ENCODE measurements at regions not wholly inside any gene's neighbourhood (a gene's known extent, or its start where the extent isn't known, plus 50 kb on each side); places are given as distances from the start of the nearest gene placed in this dataset.
A peak's percentile ranks its signal among the peaks of the same experiment; 100 is the strongest.

- Histone ChIP-seq H3K4me3 (no peak overlapping the region), H3K36me3 (no peaks in the 10 kb centered on the region), H3K4me1 (peaks cover 0 to 24% (median 15%) of the 10 kb centered on the region in 4 donors), H3K27ac (peak overlapping the region; percentile 73 to 78), H3K27me3 (no peaks in the 10 kb centered on the region), H3K9me3 (no peaks in the 10 kb centered on the region)
- peak; percentile 81 to 87 for DNase-seq
- TF ChIP-seq CTCF (IDR thresholded peaks at IDR 0.05) = no peak
- intact Hi-C loops (cut with DNase I; ENCODE audit: low total_unique reads) = no loop called here
Observed at GRCh38 chr4:26048378-26048882, 134.4 kb downstream of the SMIM20 start.

- Histone ChIP-seq H3K9me3 (no peaks in the 10 kb centered on the region), H3K27me3 (no peaks in the 10 kb centered on the region), H3K36me3 (no peaks in the 10 kb centered on the region), H3K4me1 (peaks cover 0 to 24% (median 15%) of the 10 kb centered on the region in 4 donors), H3K4me3 (no peak overlapping the region), H3K27ac (peak overlapping the region; percentile 73 to 78)
- TF ChIP-seq CTCF (IDR thresholded peaks at IDR 0.05) = no peak
- intact Hi-C loops (cut with DNase I; ENCODE audit: low total_unique reads) = no loop called here
- DNase-seq = peak in 1 of 2 donors; percentile 49
Observed at GRCh38 chr4:26048950-26049349, 134.9 kb downstream of the SMIM20 start.

- H3K27ac ChIP-seq = peak overlapping the region; percentile 73 to 78
- no peak overlapping the region for H3K4me3 ChIP-seq
- TF ChIP-seq CTCF (IDR thresholded peaks at IDR 0.05) = no peak
- H3K27me3 ChIP-seq = no peaks in the 10 kb centered on the region
- peaks cover 0 to 24% (median 15%) of the 10 kb centered on the region in 4 donors for H3K4me1 ChIP-seq
- no peaks in the 10 kb centered on the region for H3K9me3 ChIP-seq
- intact Hi-C loops (cut with DNase I; ENCODE audit: low total_unique reads) = no loop called here
- H3K36me3 ChIP-seq = no peaks in the 10 kb centered on the region
- no peak for DNase-seq
Observed at GRCh38 chr4:26049447-26049846, 135.4 kb downstream of the SMIM20 start.

- TF ChIP-seq CTCF (IDR thresholded peaks at IDR 0.05) = no peak
- peak; percentile 70 to 73 for DNase-seq
- no peaks in the 10 kb centered on the region for H3K27me3 ChIP-seq
- intact Hi-C loops (cut with DNase I; ENCODE audit: low total_unique reads) = no loop called here
- peaks cover 0 to 24% (median 15%) of the 10 kb centered on the region in 4 donors for H3K4me1 ChIP-seq
- no peak overlapping the region for H3K4me3 ChIP-seq
- H3K27ac ChIP-seq = peak overlapping the region; percentile 73 to 78
- no peaks in the 10 kb centered on the region for H3K36me3 ChIP-seq
- H3K9me3 ChIP-seq = no peaks in the 10 kb centered on the region
Observed at GRCh38 chr4:26050212-26050643, 136.2 kb downstream of the SMIM20 start.

GRCh38 chr4:26050671-26051070, 136.7 kb downstream of the SMIM20 start:
- Histone ChIP-seq H3K4me1 (peaks cover 0 to 24% (median 15%) of the 10 kb centered on the region in 4 donors), H3K9me3 (no peaks in the 10 kb centered on the region), H3K27me3 (no peaks in the 10 kb centered on the region), H3K4me3 (no peak overlapping the region), H3K27ac (no peak overlapping the region), H3K36me3 (no peaks in the 10 kb centered on the region)
- intact Hi-C loops (cut with DNase I; ENCODE audit: low total_unique reads) = no loop called here
- DNase-seq = no peak
- TF ChIP-seq CTCF (IDR thresholded peaks at IDR 0.05) = no peak

- Histone ChIP-seq H3K4me1 (peaks cover 0 to 24% (median 15%) of the 10 kb centered on the region in 4 donors), H3K36me3 (no peaks in the 10 kb centered on the region), H3K9me3 (no peaks in the 10 kb centered on the region), H3K27ac (no peak overlapping the region), H3K4me3 (no peak overlapping the region), H3K27me3 (no peaks in the 10 kb centered on the region)
- intact Hi-C loops (cut with DNase I; ENCODE audit: low total_unique reads) = no loop called here
- TF ChIP-seq CTCF (IDR thresholded peaks at IDR 0.05) = no peak
- DNase-seq = no peak
Observed at GRCh38 chr4:26051240-26051639, 137.2 kb downstream of the SMIM20 start.

All from tibial artery (tissue), 4 donors.